ENCODE measurements at regions not wholly inside any gene's neighbourhood (a gene's known extent, or its start where the extent isn't known, plus 50 kb on each side); places are given as distances from the start of the nearest gene placed in this dataset.

DNA sequence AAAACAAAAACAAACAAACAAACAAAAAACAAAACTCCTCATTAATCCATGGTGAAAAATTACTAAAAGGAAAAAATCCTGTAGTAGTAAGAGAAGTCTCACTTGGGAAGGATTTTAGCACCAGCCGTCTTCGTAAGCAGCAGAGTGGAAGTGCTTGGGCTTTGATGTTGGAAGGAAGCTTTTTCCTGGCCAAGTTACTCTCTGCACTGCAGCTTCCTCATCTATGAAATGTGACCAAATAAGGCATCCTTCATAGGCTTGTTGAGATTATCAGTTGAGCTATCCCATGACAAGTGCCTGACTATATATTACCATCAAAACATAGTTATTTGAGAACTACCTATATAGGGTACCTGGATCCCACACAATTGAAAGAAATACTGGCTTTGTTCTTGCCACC is 436.4 kb upstream of the ONECUT1 start:
- Mint-ChIP-seq H3K27ac (ENCODE audit: unreplicated experiment) (no peak overlapping the region), H3K27me3 (ENCODE audit: unreplicated experiment) (peaks cover 2% of the 10 kb centered on the region), H3K9me3 (ENCODE audit: unreplicated experiment) (no peaks in the 10 kb centered on the region), H3K4me1 (ENCODE audit: low read depth, unreplicated experiment) (no peaks in the 10 kb centered on the region), H3K4me3 (ENCODE audit: unreplicated experiment) (no peak overlapping the region), H3K36me3 (ENCODE audit: unreplicated experiment) (no peaks in the 10 kb centered on the region)
- TF ChIP-seq, protein P1, sequence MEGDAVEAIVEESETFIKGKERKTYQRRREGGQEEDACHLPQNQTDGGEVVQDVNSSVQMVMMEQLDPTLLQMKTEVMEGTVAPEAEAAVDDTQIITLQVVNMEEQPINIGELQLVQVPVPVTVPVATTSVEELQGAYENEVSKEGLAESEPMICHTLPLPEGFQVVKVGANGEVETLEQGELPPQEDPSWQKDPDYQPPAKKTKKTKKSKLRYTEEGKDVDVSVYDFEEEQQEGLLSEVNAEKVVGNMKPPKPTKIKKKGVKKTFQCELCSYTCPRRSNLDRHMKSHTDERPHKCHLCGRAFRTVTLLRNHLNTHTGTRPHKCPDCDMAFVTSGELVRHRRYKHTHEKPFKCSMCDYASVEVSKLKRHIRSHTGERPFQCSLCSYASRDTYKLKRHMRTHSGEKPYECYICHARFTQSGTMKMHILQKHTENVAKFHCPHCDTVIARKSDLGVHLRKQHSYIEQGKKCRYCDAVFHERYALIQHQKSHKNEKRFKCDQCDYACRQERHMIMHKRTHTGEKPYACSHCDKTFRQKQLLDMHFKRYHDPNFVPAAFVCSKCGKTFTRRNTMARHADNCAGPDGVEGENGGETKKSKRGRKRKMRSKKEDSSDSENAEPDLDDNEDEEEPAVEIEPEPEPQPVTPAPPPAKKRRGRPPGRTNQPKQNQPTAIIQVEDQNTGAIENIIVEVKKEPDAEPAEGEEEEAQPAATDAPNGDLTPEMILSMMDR (IDR thresholded peaks at IDR 0.05; ENCODE audit: partially characterized antibody, unreplicated experiment), result no peak
- no peak for DNase-seq

DNA sequence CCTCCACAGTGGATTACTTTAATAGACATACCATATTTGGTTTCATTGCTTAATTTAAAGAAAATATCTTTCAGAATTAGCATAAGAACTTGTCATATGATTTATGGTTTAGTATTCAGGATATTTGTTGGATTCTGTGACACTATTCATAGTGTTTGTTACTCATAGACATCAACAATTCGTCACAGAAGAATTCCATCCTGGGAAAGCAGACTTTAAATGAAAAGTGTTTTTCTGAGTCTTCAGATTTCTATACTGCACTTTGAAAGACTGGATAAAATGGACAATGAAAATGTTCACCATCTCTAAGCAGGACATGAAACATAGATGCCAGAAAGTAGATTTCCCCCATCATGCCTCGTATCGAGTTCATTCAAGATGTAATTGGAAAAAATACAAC is 435.6 kb upstream of the ONECUT1 start:
- peaks cover 2% of the 10 kb centered on the region for H3K27me3 Mint-ChIP-seq (ENCODE audit: unreplicated experiment)
- no peaks in the 10 kb centered on the region for H3K9me3 Mint-ChIP-seq (ENCODE audit: unreplicated experiment)
- no peaks in the 10 kb centered on the region for H3K36me3 Mint-ChIP-seq (ENCODE audit: unreplicated experiment)
- TF ChIP-seq, protein P1 (IDR thresholded peaks at IDR 0.05; ENCODE audit: partially characterized antibody, unreplicated experiment), result no peak
- no peaks in the 10 kb centered on the region for H3K4me1 Mint-ChIP-seq (ENCODE audit: low read depth, unreplicated experiment)
- no peak for DNase-seq
- no peak overlapping the region for H3K4me3 Mint-ChIP-seq (ENCODE audit: unreplicated experiment)
- H3K27ac Mint-ChIP-seq (ENCODE audit: unreplicated experiment), result no peak overlapping the region

DNA sequence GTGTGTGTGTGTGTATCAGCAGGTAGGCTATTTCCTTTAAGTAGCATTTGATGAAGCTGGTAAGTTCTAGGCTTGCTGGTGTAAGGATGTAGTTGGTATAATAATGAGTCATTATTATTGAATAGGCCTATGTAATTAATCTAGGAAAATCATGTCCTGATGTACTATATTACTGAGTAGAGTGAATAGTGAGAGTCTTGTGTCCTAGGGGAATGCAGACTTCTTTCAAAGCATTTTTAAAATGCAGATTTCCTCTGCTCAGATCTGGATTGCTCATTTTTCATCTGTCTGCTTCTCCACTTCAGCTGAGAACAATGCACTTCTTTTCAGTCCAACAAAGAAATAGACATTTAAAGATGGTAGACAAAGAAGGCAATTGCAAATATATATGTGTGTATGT is 434.2 kb upstream of the ONECUT1 start:
- TF ChIP-seq, protein P1 (IDR thresholded peaks at IDR 0.05; ENCODE audit: partially characterized antibody, unreplicated experiment), result no peak
- Mint-ChIP-seq H3K36me3 (ENCODE audit: unreplicated experiment) (no peaks in the 10 kb centered on the region), H3K9me3 (ENCODE audit: unreplicated experiment) (no peaks in the 10 kb centered on the region), H3K27me3 (ENCODE audit: unreplicated experiment) (peaks cover 2% of the 10 kb centered on the region), H3K27ac (ENCODE audit: unreplicated experiment) (no peak overlapping the region), H3K4me1 (ENCODE audit: low read depth, unreplicated experiment) (no peaks in the 10 kb centered on the region), H3K4me3 (ENCODE audit: unreplicated experiment) (no peak overlapping the region)
- no peak for DNase-seq

DNA sequence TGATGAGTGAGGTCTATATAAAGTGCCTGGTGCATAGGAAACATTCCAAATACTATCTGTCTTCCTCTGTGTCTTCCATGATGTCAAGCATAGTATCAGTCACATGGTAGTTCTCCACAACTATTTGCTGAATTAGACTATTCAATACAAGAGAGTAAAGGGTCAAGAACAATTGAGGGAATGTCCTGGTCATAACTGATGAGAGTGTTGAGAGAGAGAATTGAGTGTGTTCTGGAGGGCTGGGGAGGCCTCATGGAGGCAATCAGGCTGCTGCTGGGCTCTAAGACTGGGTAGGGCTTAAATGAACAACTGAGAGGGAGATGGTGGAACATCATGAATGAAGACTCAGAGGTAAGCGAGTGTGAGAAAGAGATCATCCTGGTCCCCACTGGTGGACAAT is 433.7 kb upstream of the ONECUT1 start:
- H3K27me3 Mint-ChIP-seq (ENCODE audit: unreplicated experiment), result peaks cover 2% of the 10 kb centered on the region

More for the DNA sequence above, 433.7 kb upstream of the ONECUT1 start:
- no peak overlapping the region for H3K27ac Mint-ChIP-seq (ENCODE audit: unreplicated experiment)
- DNase-seq, result no peak
- no peaks in the 10 kb centered on the region for H3K4me1 Mint-ChIP-seq (ENCODE audit: low read depth, unreplicated experiment)
- TF ChIP-seq, protein P1 (IDR thresholded peaks at IDR 0.05; ENCODE audit: partially characterized antibody, unreplicated experiment), result no peak
- H3K9me3 Mint-ChIP-seq (ENCODE audit: unreplicated experiment), result no peaks in the 10 kb centered on the region
- H3K4me3 Mint-ChIP-seq (ENCODE audit: unreplicated experiment), result no peak overlapping the region
- H3K36me3 Mint-ChIP-seq (ENCODE audit: unreplicated experiment), result no peaks in the 10 kb centered on the region

All from glutamatergic neuron (in vitro differentiated cells).